Thyroid gland (tissue), 4 donors: ENCODE measurements at regions not wholly inside any gene's neighbourhood (a gene's known extent, or its start where the extent isn't known, plus 50 kb on each side); places are given as distances from the start of the nearest gene placed in this dataset.
"Not testable (repeated sequence)": the region's sequence is repeated elsewhere in the genome, so short reads cannot be mapped to it uniquely, and the experiment has no call there.

ENCODE experiments used
- DNase-seq, 2 donors: peaks; one replicate each; pipeline ENCODE4 v3.0.0-alpha.2; 2019
- H3K27ac ChIP-seq, 3 donors: fragments of 200-600 bp; sonication (generic); 1 replicate in 2 of 3; 2 replicates in 1 of 3; pipeline ENCODE4 v1.5.1; 2016 to 2019; ENCODE audit warnings: mild to moderate bottlenecking in 1 of 3, moderate library complexity in 1 of 3
- H3K27me3 ChIP-seq: fragments of 200-600 bp; sonication (generic); one replicate; pipeline ENCODE4 v1.5.1; 2019
- H3K36me3 ChIP-seq, 2 donors: fragments of 200-600 bp; sonication (generic); one replicate each; pipeline ENCODE4 v1.5.1; 2016 to 2019
- H3K4me1 ChIP-seq, 2 donors: fragments of 200-600 bp; sonication (generic); one replicate each; pipeline ENCODE4 v1.5.1; 2017 to 2019
- H3K4me3 ChIP-seq, 3 donors: fragments of 200-600 bp; sonication (generic); replicated peaks in 1 of 3; 1 replicate in 2 of 3; 2 replicates in 1 of 3; pipeline ENCODE4 v1.5.1; 2016; ENCODE audit warnings: mild to moderate bottlenecking in 1 of 3
- H3K9me3 ChIP-seq: fragments of 200-600 bp; sonication (generic); one replicate; pipeline ENCODE4 v1.5.1; 2017
- CTCF ChIP-seq, 6 experiments: fragments of 200-600 bp in 3 of 6; fragments of 450-650 bp in 3 of 6; sonication (generic) in 3 of 6; IDR thresholded peaks; one replicate each; pipeline ENCODE4 v1.5.1; 2016 to 2019; ENCODE audit warnings: antibody characterized with exemption in 6 of 6, mild to moderate bottlenecking in 2 of 6, inconsistent platforms in 1 of 6, moderate library complexity in 1 of 6
- POLR2A ChIP-seq, 2 donors: fragments of 450-650 bp; IDR thresholded peaks; one replicate each; pipeline ENCODE4 v1.6.1; 2017; ENCODE audit warnings: antibody characterized with exemption in 2 of 2, mild to moderate bottlenecking in 2 of 2, moderate library complexity in 1 of 2
- WGBS, 2 donors: methylation state at CpG; one replicate each; pipeline ENCODE4 v1.1.5; 2017; 5-methylcytosine and 5-hydroxymethylcytosine counted together
- intact Hi-C: fragments of 100-400 bp; cut with DNase I; formaldehyde crosslinking; loops from one replicate; pipeline ENCODE4 v1.15.1; 2023

- no peak overlapping the region for H3K27ac ChIP-seq
These were observed 56.0 kb upstream of the MID1 start for GRCh38 chrX:10676235-10676957.

GRCh38 chrX:10677490-10677889, 57.1 kb upstream of the MID1 start:
- TF ChIP-seq CTCF (IDR thresholded peaks at IDR 0.05): no peak
- Histone ChIP-seq H3K4me3 (no peak overlapping the region), H3K27me3 (no peaks in the 10 kb centered on the region), H3K4me1 (no peaks in the 10 kb centered on the region), H3K9me3 (no peaks in the 10 kb centered on the region), H3K27ac (no peak overlapping the region), H3K36me3 (no peaks in the 10 kb centered on the region)
- intact Hi-C loops: no loop called here
- 65 to 85% methylated on average over 4 of the region's 5 CpGs for WGBS, 2 donors
- DNase-seq: no peak

More at GRCh38 chrX:10676235-10676957, 56.0 kb upstream of the MID1 start:
- H3K4me3 ChIP-seq: no peak overlapping the region
- H3K4me1 ChIP-seq: no peaks in the 10 kb centered on the region
- H3K36me3 ChIP-seq: no peaks in the 10 kb centered on the region
- 47 to 62% methylated on average over 6 to 13 of the region's 15 CpGs for WGBS, 2 donors
- intact Hi-C loops: no loop called here
- no peaks in the 10 kb centered on the region for H3K9me3 ChIP-seq
- TF ChIP-seq POLR2A (IDR thresholded peaks at IDR 0.05) (no peak), CTCF (IDR thresholded peaks at IDR 0.05) (no peak)
- no peak for DNase-seq
- no peaks in the 10 kb centered on the region for H3K27me3 ChIP-seq

GRCh38 chrX:10679387-10679786, 59.0 kb upstream of the MID1 start:
- Histone ChIP-seq H3K27ac (no peak overlapping the region), H3K4me3 (no peak overlapping the region), H3K27me3 (no peaks in the 10 kb centered on the region), H3K36me3 (no peaks in the 10 kb centered on the region), H3K4me1 (no peaks in the 10 kb centered on the region), H3K9me3 (no peaks in the 10 kb centered on the region)
- 88 to 93% methylated on average over 5 of the region's 5 CpGs for WGBS, 2 donors
- intact Hi-C loops: no loop called here
- TF ChIP-seq CTCF (IDR thresholded peaks at IDR 0.05): no peak
- no peak for TF ChIP-seq POLR2A (IDR thresholded peaks at IDR 0.05)
- DNase-seq: no peak

- no peak overlapping the region for H3K27ac ChIP-seq
- TF ChIP-seq CTCF (IDR thresholded peaks at IDR 0.05) (no peak), POLR2A (IDR thresholded peaks at IDR 0.05) (no peak)
- H3K36me3 ChIP-seq: no peaks in the 10 kb centered on the region
- no peaks in the 10 kb centered on the region for H3K9me3 ChIP-seq
- no peaks in the 10 kb centered on the region for H3K4me1 ChIP-seq
- H3K27me3 ChIP-seq: no peaks in the 10 kb centered on the region
- no peak overlapping the region for H3K4me3 ChIP-seq
- DNase-seq: peak; percentile 35 to 39
- intact Hi-C loops: no loop called here
- WGBS, 2 donors: 56 to 60% methylated on average over 1 to 4 of the region's 4 CpGs
These were observed 60.8 kb upstream of the MID1 start for GRCh38 chrX:10681167-10681566.

- DNase-seq, H3K27me3 ChIP-seq, intact Hi-C loops, H3K9me3 ChIP-seq, H3K4me3 ChIP-seq, H3K27ac ChIP-seq, H3K4me1 ChIP-seq, H3K36me3 ChIP-seq: not testable (repeated sequence)
- WGBS, 2 donors: 81 to 91% methylated on average over 7 of the region's 7 CpGs
These were observed 63.2 kb upstream of the MID1 start for GRCh38 chrX:10683631-10684030.
